ENCODE measurements at regions not wholly inside any gene's neighbourhood (a gene's known extent, or its start where the extent isn't known, plus 50 kb on each side); places are given as distances from the start of the nearest gene placed in this dataset.
A peak's percentile ranks its signal among the peaks of the same experiment; 100 is the strongest.

- H3K27me3 ChIP-seq (ENCODE audit: control insufficient read depth, insufficient read depth, low read length, poor library complexity, severe bottlenecking) = no peaks in the 10 kb centered on the region
- no peak overlapping the region for H3K4me3 ChIP-seq (ENCODE audit: low read length)
- no peaks in the 10 kb centered on the region for H3K36me3 ChIP-seq (ENCODE audit: control insufficient read depth, insufficient read depth, low read length)
- no peak for TF ChIP-seq CTCF (conservative IDR thresholded peaks at IDR 0.05)
- H3K4me1 ChIP-seq (ENCODE audit: control insufficient read depth, insufficient read depth, low read length) = no peaks in the 10 kb centered on the region
- H3K36me3 Mint-ChIP-seq (ENCODE audit: low read depth) = peaks cover 3% of the 10 kb centered on the region
- H3K27me3 Mint-ChIP-seq (ENCODE audit: insufficient read depth) = peaks cover 5% of the 10 kb centered on the region
- H3K27ac ChIP-seq (ENCODE audit: low read depth, low read length) = no peak overlapping the region
- H3K4me3 Mint-ChIP-seq = no peak overlapping the region
- no peak overlapping the region for H3K27ac Mint-ChIP-seq
- H3K9ac ChIP-seq (ENCODE audit: extremely low read depth, low read length, poor library complexity, severe bottlenecking) = no peak overlapping the region
- peaks cover 18% of the 10 kb centered on the region for H3K9me3 ChIP-seq (ENCODE audit: control insufficient read depth, low read length)
- H3K9me3 Mint-ChIP-seq = peaks cover 24% of the 10 kb centered on the region
- no peaks in the 10 kb centered on the region for H3K4me1 Mint-ChIP-seq
- no peak for DNase-seq
- 100% methylated on average over 1 of the region's 1 CpG; no CpG with 5 or more reads in 1 of the 2 experiments for WGBS, 2 experiments (ENCODE audit: insufficient coverage in 1 of 2, insufficient read length in 1 of 2)
Observed at GRCh38 chr3:127501177-127501576, 89.4 kb downstream of the TPRA1 start.

GRCh38 chr3:127497676-127498075 is 92.9 kb downstream of the TPRA1 start:
- no peaks in the 10 kb centered on the region for H3K4me1 ChIP-seq (ENCODE audit: control insufficient read depth, insufficient read depth, low read length)
- H3K27ac ChIP-seq (ENCODE audit: low read depth, low read length) = no peak overlapping the region
- DNase-seq = no peak
- TF ChIP-seq CTCF (conservative IDR thresholded peaks at IDR 0.05) = no peak
- no peak overlapping the region for H3K27ac Mint-ChIP-seq
- H3K27me3 Mint-ChIP-seq (ENCODE audit: insufficient read depth) = peaks cover 6% of the 10 kb centered on the region
- 87 to 100% methylated on average over 1 to 2 of the region's 2 CpGs for WGBS, 2 experiments (ENCODE audit: insufficient coverage in 1 of 2, insufficient read length in 1 of 2)
- H3K4me3 ChIP-seq (ENCODE audit: low read length) = no peak overlapping the region
- no peaks in the 10 kb centered on the region for H3K4me1 Mint-ChIP-seq
- H3K4me3 Mint-ChIP-seq = no peak overlapping the region
- H3K9ac ChIP-seq (ENCODE audit: extremely low read depth, low read length, poor library complexity, severe bottlenecking) = no peak overlapping the region
- no peaks in the 10 kb centered on the region for H3K27me3 ChIP-seq (ENCODE audit: control insufficient read depth, insufficient read depth, low read length, poor library complexity, severe bottlenecking)
- no peaks in the 10 kb centered on the region for H3K36me3 ChIP-seq (ENCODE audit: control insufficient read depth, insufficient read depth, low read length)
- peaks cover 18% of the 10 kb centered on the region for H3K9me3 ChIP-seq (ENCODE audit: control insufficient read depth, low read length)
- peaks cover 3% of the 10 kb centered on the region for H3K36me3 Mint-ChIP-seq (ENCODE audit: low read depth)
- peaks cover 29% of the 10 kb centered on the region for H3K9me3 Mint-ChIP-seq

GRCh38 chr3:127497166-127497565 is 93.4 kb downstream of the TPRA1 start:
- H3K27me3 Mint-ChIP-seq (ENCODE audit: insufficient read depth) = peaks cover 6% of the 10 kb centered on the region
- H3K27ac ChIP-seq (ENCODE audit: low read depth, low read length) = no peak overlapping the region
- no peak overlapping the region for H3K9ac ChIP-seq (ENCODE audit: extremely low read depth, low read length, poor library complexity, severe bottlenecking)
- H3K4me3 Mint-ChIP-seq = no peak overlapping the region
- peaks cover 18% of the 10 kb centered on the region for H3K9me3 ChIP-seq (ENCODE audit: control insufficient read depth, low read length)
- WGBS, 2 experiments (ENCODE audit: insufficient coverage in 1 of 2, insufficient read length in 1 of 2) = 83 to 85% methylated on average over 1 to 3 of the region's 3 CpGs
- H3K4me1 Mint-ChIP-seq = no peaks in the 10 kb centered on the region
- peak; percentile 15 for DNase-seq
- H3K27me3 ChIP-seq (ENCODE audit: control insufficient read depth, insufficient read depth, low read length, poor library complexity, severe bottlenecking) = no peaks in the 10 kb centered on the region
- peaks cover 29% of the 10 kb centered on the region for H3K9me3 Mint-ChIP-seq
- H3K27ac Mint-ChIP-seq = no peak overlapping the region
- no peaks in the 10 kb centered on the region for H3K4me1 ChIP-seq (ENCODE audit: control insufficient read depth, insufficient read depth, low read length)
- H3K36me3 Mint-ChIP-seq (ENCODE audit: low read depth) = peaks cover 3% of the 10 kb centered on the region
- TF ChIP-seq CTCF (conservative IDR thresholded peaks at IDR 0.05) = no peak
- no peak overlapping the region for H3K4me3 ChIP-seq (ENCODE audit: low read length)
- H3K36me3 ChIP-seq (ENCODE audit: control insufficient read depth, insufficient read depth, low read length) = no peaks in the 10 kb centered on the region
